ENCODE measurements at regions not wholly inside any gene's neighbourhood (a gene's known extent, or its start where the extent isn't known, plus 50 kb on each side); places are given as distances from the start of the nearest gene placed in this dataset.

GRCh38 chr1:38568061-38568857, 291.3 kb downstream of the RRAGC start:
- 87 to 96% (median 95%) methylated on average over 4 to 5 of the region's 5 CpGs for WGBS, 5 donors
- Histone ChIP-seq H3K4me1 (no peaks in the 10 kb centered on the region), H3K4me3 (no peak overlapping the region), H3K36me3 (no peaks in the 10 kb centered on the region), H3K27ac (no peak overlapping the region), H3K27me3 (replicated peaks in 1 of 7) (peaks cover 0 to 59% (median 0%) of the 10 kb centered on the region in 7 donors), H3K9me3 (no peaks in the 10 kb centered on the region)
- TF ChIP-seq, protein P1, sequence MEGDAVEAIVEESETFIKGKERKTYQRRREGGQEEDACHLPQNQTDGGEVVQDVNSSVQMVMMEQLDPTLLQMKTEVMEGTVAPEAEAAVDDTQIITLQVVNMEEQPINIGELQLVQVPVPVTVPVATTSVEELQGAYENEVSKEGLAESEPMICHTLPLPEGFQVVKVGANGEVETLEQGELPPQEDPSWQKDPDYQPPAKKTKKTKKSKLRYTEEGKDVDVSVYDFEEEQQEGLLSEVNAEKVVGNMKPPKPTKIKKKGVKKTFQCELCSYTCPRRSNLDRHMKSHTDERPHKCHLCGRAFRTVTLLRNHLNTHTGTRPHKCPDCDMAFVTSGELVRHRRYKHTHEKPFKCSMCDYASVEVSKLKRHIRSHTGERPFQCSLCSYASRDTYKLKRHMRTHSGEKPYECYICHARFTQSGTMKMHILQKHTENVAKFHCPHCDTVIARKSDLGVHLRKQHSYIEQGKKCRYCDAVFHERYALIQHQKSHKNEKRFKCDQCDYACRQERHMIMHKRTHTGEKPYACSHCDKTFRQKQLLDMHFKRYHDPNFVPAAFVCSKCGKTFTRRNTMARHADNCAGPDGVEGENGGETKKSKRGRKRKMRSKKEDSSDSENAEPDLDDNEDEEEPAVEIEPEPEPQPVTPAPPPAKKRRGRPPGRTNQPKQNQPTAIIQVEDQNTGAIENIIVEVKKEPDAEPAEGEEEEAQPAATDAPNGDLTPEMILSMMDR (IDR thresholded peaks at IDR 0.05 in 8 of 11, conservative IDR thresholded peaks at IDR 0.05 in 3 of 11), result no peak
- no peak for TF ChIP-seq POLR2AphosphoS5 (IDR thresholded peaks at IDR 0.05)
- no peak for TF ChIP-seq POLR2A (IDR thresholded peaks at IDR 0.05)
- intact Hi-C loops (cut with DNase I; ENCODE audit: low total_unique reads), result no loop called here
- DNase-seq, result no peak

- Histone ChIP-seq H3K27me3 (replicated peaks in 1 of 7) (peaks cover 0 to 64% (median 0%) of the 10 kb centered on the region in 7 donors), H3K27ac (no peak overlapping the region), H3K4me3 (no peak overlapping the region), H3K36me3 (no peaks in the 10 kb centered on the region), H3K9me3 (no peaks in the 10 kb centered on the region), H3K4me1 (no peaks in the 10 kb centered on the region)
- WGBS, 5 donors, result 86 to 96% (median 93%) methylated on average over 5 of the region's 5 CpGs
- no peak for TF ChIP-seq POLR2A (IDR thresholded peaks at IDR 0.05)
- intact Hi-C loops (cut with DNase I; ENCODE audit: low total_unique reads), result no loop called here
- DNase-seq, result no peak
Measured at GRCh38 chr1:38567401-38567800, 292.2 kb downstream of the RRAGC start.

DNA sequence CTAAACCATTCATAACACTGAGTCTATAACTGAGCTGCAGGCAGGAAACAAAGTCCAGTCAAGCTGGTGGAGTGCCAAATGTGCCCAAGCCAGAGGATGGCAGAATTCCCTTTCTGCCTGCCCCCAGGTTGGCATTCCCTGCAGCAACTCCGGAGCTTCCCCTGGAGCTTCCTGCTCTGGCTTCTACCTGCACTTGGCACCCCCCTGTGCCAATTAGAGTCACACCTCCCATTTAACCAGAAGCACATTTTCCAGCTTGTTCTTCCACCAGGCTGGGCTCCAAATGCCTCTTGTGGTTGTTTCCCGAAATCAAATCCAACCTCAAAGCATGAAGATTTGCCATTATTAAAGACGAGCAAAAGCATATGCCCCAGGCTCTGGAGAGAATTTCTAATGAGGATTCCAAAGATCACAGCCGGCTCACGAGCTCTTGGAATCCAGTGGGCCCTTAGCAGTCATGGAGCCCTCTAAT, 294.5 kb downstream of the RRAGC start:
- Histone ChIP-seq H3K27ac (no peak overlapping the region), H3K36me3 (no peaks in the 10 kb centered on the region), H3K4me3 (no peak overlapping the region), H3K27me3 (replicated peaks in 1 of 7) (peaks cover 0 to 65% (median 4%) of the 10 kb centered on the region in 7 donors), H3K9me3 (no peaks in the 10 kb centered on the region), H3K4me1 (peaks cover 8 to 21% (median 11%) of the 10 kb centered on the region in 6 donors)
- intact Hi-C loops (cut with DNase I; ENCODE audit: low total_unique reads), result no loop called here
- TF ChIP-seq POLR2AphosphoS5 (IDR thresholded peaks at IDR 0.05), result no peak
- TF ChIP-seq, protein P1 (IDR thresholded peaks at IDR 0.05 in 8 of 11, conservative IDR thresholded peaks at IDR 0.05 in 3 of 11), result no peak
- TF ChIP-seq POLR2A (IDR thresholded peaks at IDR 0.05), result no peak
- no peak for DNase-seq
- 69 to 79% (median 74%) methylated on average over 5 of the region's 5 CpGs for WGBS, 5 donors

GRCh38 chr1:38563942-38564735, 295.4 kb downstream of the RRAGC start:
- DNase-seq, result no peak
- H3K9me3 ChIP-seq, result no peaks in the 10 kb centered on the region
- intact Hi-C loops (cut with DNase I; ENCODE audit: low total_unique reads), result no loop called here
- H3K4me3 ChIP-seq, result no peak overlapping the region
- peaks cover 10 to 30% (median 20%) of the 10 kb centered on the region in 6 donors for H3K4me1 ChIP-seq
- 61 to 68% (median 62%) methylated on average over 7 of the region's 7 CpGs for WGBS, 5 donors
- TF ChIP-seq, protein P1 (IDR thresholded peaks at IDR 0.05 in 8 of 11, conservative IDR thresholded peaks at IDR 0.05 in 3 of 11), result no peak
- TF ChIP-seq POLR2A (IDR thresholded peaks at IDR 0.05) (no peak), POLR2AphosphoS5 (IDR thresholded peaks at IDR 0.05) (no peak)
- no peaks in the 10 kb centered on the region for H3K36me3 ChIP-seq
- no peak overlapping the region for H3K27ac ChIP-seq
- peaks cover 0 to 61% (median 4%) of the 10 kb centered on the region in 7 donors for H3K27me3 ChIP-seq (replicated peaks in 1 of 7)

Data from spleen (tissue), 11 donors.